Stomach (tissue), 8 donors: ENCODE measurements at regions not wholly inside any gene's neighbourhood (a gene's known extent, or its start where the extent isn't known, plus 50 kb on each side); places are given as distances from the start of the nearest gene placed in this dataset.
"Not testable (repeated sequence)": the region's sequence is repeated elsewhere in the genome, so short reads cannot be mapped to it uniquely, and the experiment has no call there.

ENCODE experiments used
- DNase-seq, 2 donors: peaks; one replicate each; pipeline versions ENCODE4 v3.0.0 to v3.0.0-alpha.2; 2013 to 2019
- H3K27ac ChIP-seq, 5 donors: fragments of 200-600 bp in 4 of 5; sonication (generic) in 4 of 5; one replicate each; pipeline ENCODE4 v1.5.1; 2013 to 2019; ENCODE audit warnings: mild to moderate bottlenecking in 1 of 5, moderate library complexity in 1 of 5
- H3K27me3 ChIP-seq, 3 donors: fragments of 200-600 bp; sonication (generic); one replicate each; pipeline ENCODE4 v1.5.1; 2017 to 2019; ENCODE audit warnings: mixed run types in 1 of 3
- H3K36me3 ChIP-seq, 4 donors: fragments of 200-600 bp; sonication (generic); 1 replicate in 3 of 4; 2 replicates in 1 of 4; pipeline ENCODE4 v1.5.1; 2016 to 2019
- H3K4me1 ChIP-seq, 4 donors: fragments of 200-600 bp; sonication (generic); one replicate each; pipeline ENCODE4 v1.5.1; 2016 to 2019
- H3K4me3 ChIP-seq, 4 donors: fragments of 200-600 bp; sonication (generic) in 3 of 4; one replicate each; pipeline ENCODE4 v1.5.1; 2016 to 2019; ENCODE audit warnings: mild to moderate bottlenecking in 1 of 4
- H3K9me3 ChIP-seq, 4 donors: fragments of 200-600 bp; sonication (generic); one replicate each; pipeline ENCODE4 v1.5.1; 2016 to 2019
- EP300 ChIP-seq: sonication (generic); formaldehyde crosslinking; IDR thresholded peaks from one replicate; pipeline ENCODE4 v1.6.1; 2017; ENCODE audit warnings: antibody characterized with exemption
- POLR2A ChIP-seq, 4 donors: fragments of 450-650 bp; IDR thresholded peaks; one replicate each; pipeline ENCODE4 v1.6.1; 2016; ENCODE audit warnings: antibody characterized with exemption in 4 of 4, control low read depth in 2 of 4, mild to moderate bottlenecking in 1 of 4, moderate library complexity in 1 of 4
- POLR2AphosphoS5 ChIP-seq, 3 donors: sonication (generic); formaldehyde crosslinking; IDR thresholded peaks; one replicate each; pipeline ENCODE4 v1.6.1; 2016; ENCODE audit warnings: antibody characterized with exemption in 3 of 3
- WGBS, 5 donors: extraction: QIAGEN DNeasy Blood & Tissue Kit in 3 of 5; methylation state at CpG; one replicate each; pipeline versions ENCODE4 v1.1.5 to v1.1.7; 2013 to 2018; 5-methylcytosine and 5-hydroxymethylcytosine counted together
- intact Hi-C: fragments of 100-400 bp; cut with DNase I; formaldehyde crosslinking; loops from one replicate; pipeline ENCODE4 v1.15.1; 2023; ENCODE audit warnings: low total_unique reads
- TF ChIP-seq, protein P1 (sequence below), 7 experiments: fragments of 450-650 bp in 4 of 7; fragments of 200-600 bp in 3 of 7; sonication (generic) in 3 of 7; IDR thresholded peaks; one replicate each; pipeline ENCODE4 v1.5.1; 2016 to 2019; ENCODE audit warnings: antibody characterized with exemption in 7 of 7, control low read depth in 2 of 7, mild to moderate bottlenecking in 1 of 7
- donor health status: healthy with polysubstance abuse.
- donor health status: Bipolar disorder and iron deficiency.
- donor health status: healthy.

- no peaks in the 10 kb centered on the region for H3K9me3 ChIP-seq
- H3K4me1 ChIP-seq: no peaks in the 10 kb centered on the region
- 69 to 80% (median 77%) methylated on average over 6 of the region's 6 CpGs for WGBS, 5 donors
- no peak overlapping the region for H3K4me3 ChIP-seq
- H3K27me3 ChIP-seq: no peaks in the 10 kb centered on the region
- H3K36me3 ChIP-seq: no peaks in the 10 kb centered on the region
- H3K27ac ChIP-seq: no peak overlapping the region
- TF ChIP-seq, protein P1, sequence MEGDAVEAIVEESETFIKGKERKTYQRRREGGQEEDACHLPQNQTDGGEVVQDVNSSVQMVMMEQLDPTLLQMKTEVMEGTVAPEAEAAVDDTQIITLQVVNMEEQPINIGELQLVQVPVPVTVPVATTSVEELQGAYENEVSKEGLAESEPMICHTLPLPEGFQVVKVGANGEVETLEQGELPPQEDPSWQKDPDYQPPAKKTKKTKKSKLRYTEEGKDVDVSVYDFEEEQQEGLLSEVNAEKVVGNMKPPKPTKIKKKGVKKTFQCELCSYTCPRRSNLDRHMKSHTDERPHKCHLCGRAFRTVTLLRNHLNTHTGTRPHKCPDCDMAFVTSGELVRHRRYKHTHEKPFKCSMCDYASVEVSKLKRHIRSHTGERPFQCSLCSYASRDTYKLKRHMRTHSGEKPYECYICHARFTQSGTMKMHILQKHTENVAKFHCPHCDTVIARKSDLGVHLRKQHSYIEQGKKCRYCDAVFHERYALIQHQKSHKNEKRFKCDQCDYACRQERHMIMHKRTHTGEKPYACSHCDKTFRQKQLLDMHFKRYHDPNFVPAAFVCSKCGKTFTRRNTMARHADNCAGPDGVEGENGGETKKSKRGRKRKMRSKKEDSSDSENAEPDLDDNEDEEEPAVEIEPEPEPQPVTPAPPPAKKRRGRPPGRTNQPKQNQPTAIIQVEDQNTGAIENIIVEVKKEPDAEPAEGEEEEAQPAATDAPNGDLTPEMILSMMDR (IDR thresholded peaks at IDR 0.05): no peak
- TF ChIP-seq EP300: no peak
- no peak for TF ChIP-seq POLR2A (IDR thresholded peaks at IDR 0.05)
- TF ChIP-seq POLR2AphosphoS5 (IDR thresholded peaks at IDR 0.05): no peak
- intact Hi-C loops: no loop called here
- no peak for DNase-seq
Measured at GRCh38 chr1:87986130-87986866, 657.6 kb downstream of the LMO4 start.

DNA sequence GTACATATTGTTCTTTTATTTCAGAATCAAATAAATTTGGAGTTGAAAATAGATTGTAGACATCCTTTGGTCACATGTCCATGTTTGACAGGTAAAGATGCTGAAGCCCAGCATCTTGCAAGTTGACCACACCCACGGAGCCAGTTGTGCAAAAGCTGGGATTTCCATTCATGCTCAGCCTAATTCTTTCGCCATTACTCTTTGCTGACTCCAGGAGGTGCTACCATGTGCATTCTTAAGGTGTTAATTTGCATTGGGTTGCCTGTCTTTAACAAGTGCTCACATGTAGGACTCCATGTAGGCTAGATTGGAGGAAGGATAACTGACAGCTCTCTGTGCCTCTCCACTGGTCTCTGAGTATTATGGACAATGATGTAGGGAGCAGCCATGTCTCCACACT is 660.7 kb downstream of the LMO4 start:
- H3K4me3 ChIP-seq: no peak overlapping the region
- 68 to 92% (median 91%) methylated on average over 2 of the region's 2 CpGs for WGBS, 5 donors
- no peak for DNase-seq
- H3K36me3 ChIP-seq: no peaks in the 10 kb centered on the region
- H3K4me1 ChIP-seq: no peaks in the 10 kb centered on the region
- H3K9me3 ChIP-seq: no peaks in the 10 kb centered on the region
- H3K27me3 ChIP-seq: no peaks in the 10 kb centered on the region
- intact Hi-C loops: no loop called here
- TF ChIP-seq, protein P1 (IDR thresholded peaks at IDR 0.05): no peak
- TF ChIP-seq EP300 (no peak), POLR2AphosphoS5 (IDR thresholded peaks at IDR 0.05) (no peak), POLR2A (IDR thresholded peaks at IDR 0.05) (no peak)
- no peak overlapping the region for H3K27ac ChIP-seq

DNA sequence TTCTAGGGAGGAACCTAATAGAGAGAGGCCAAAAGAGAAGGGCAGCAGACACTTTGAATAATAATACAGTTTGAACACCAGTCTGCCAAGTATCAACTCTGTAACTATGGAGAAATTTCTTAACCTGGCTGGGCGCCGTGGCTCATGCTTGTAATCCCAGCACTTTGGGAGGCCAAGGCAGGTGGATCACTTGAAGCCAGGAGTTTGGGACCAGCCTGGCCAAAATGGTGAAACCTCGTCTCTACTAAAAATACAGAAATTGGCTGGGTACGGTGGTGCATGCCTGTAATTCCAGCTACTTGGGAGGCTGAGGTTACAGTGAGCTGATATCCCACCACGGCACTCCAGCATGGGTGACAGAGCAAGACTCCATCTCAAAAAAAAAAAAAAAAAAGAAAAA is 663.9 kb downstream of the LMO4 start:
- H3K9me3 ChIP-seq, H3K4me3 ChIP-seq, DNase-seq, H3K36me3 ChIP-seq, H3K27me3 ChIP-seq, H3K4me1 ChIP-seq, H3K27ac ChIP-seq, intact Hi-C loops: not testable (repeated sequence)
- 93 to 97% (median 95%) methylated on average over 5 of the region's 5 CpGs for WGBS, 5 donors

- 68 to 83% (median 76%) methylated on average over 4 of the region's 4 CpGs for WGBS, 5 donors
- Histone ChIP-seq H3K4me1 (no peaks in the 10 kb centered on the region), H3K36me3 (no peaks in the 10 kb centered on the region), H3K27me3 (no peaks in the 10 kb centered on the region), H3K27ac (no peak overlapping the region), H3K4me3 (no peak overlapping the region), H3K9me3 (no peaks in the 10 kb centered on the region)
- TF ChIP-seq POLR2AphosphoS5 (IDR thresholded peaks at IDR 0.05): no peak
- intact Hi-C loops: no loop called here
- no peak for DNase-seq
Measured at GRCh38 chr1:87993051-87993450, 664.4 kb downstream of the LMO4 start.

GRCh38 chr1:87999852-88000251 is 671.2 kb downstream of the LMO4 start:
- H3K27ac ChIP-seq: no peak overlapping the region
- TF ChIP-seq, protein P1 (IDR thresholded peaks at IDR 0.05): no peak
- TF ChIP-seq POLR2A (IDR thresholded peaks at IDR 0.05) (no peak), POLR2AphosphoS5 (IDR thresholded peaks at IDR 0.05) (no peak), EP300 (no peak)
- H3K27me3 ChIP-seq: no peaks in the 10 kb centered on the region
- H3K36me3 ChIP-seq: no peaks in the 10 kb centered on the region
- H3K4me1 ChIP-seq: peaks cover 0 to 15% (median 0%) of the 10 kb centered on the region in 4 donors
- intact Hi-C loops: no loop called here
- H3K4me3 ChIP-seq: no peak overlapping the region
- DNase-seq: no peak
- no peaks in the 10 kb centered on the region for H3K9me3 ChIP-seq
- WGBS, 5 donors: 83 to 91% (median 90%) methylated on average over 6 of the region's 6 CpGs
